Adrenal gland (tissue), 9 donors: ENCODE measurements at regions not wholly inside any gene's neighbourhood (a gene's known extent, or its start where the extent isn't known, plus 50 kb on each side); places are given as distances from the start of the nearest gene placed in this dataset.

ENCODE experiments used
- DNase-seq, 7 donors: peaks; one replicate each; pipeline ENCODE4 v3.0.0-alpha.2; 2019 to 2020
- H3K27ac ChIP-seq, 5 donors: fragments of 200-600 bp; sonication (generic) in 4 of 5; 1 replicate in 3 of 5; 2 replicates in 2 of 5; pipeline versions ENCODE4 v1.5.1 to v1.8.0; 2016 to 2020; ENCODE audit warnings: mild to moderate bottlenecking in 1 of 5
- H3K27me3 ChIP-seq: fragments of 200-600 bp; 2 replicates; pipeline ENCODE4 v1.8.0; 2021
- H3K36me3 ChIP-seq, 2 donors: fragments of 200-600 bp; replicated peaks in 1 of 2; 1 replicate in 1 of 2; 2 replicates in 1 of 2; pipeline versions ENCODE4 v1.5.1 to v1.8.0; 2018 to 2022
- H3K4me1 ChIP-seq, 2 donors: fragments of 200-600 bp; replicated peaks in 1 of 2; 1 replicate in 1 of 2; 2 replicates in 1 of 2; pipeline versions ENCODE4 v1.5.1 to v1.8.0; 2018 to 2021
- H3K4me3 ChIP-seq, 4 donors: fragments of 200-600 bp; sonication (generic) in 3 of 4; one replicate each; pipeline ENCODE4 v1.5.1; 2016 to 2018
- H3K9me3 ChIP-seq, 3 donors: fragments of 200-600 bp; sonication (generic) in 1 of 3; replicated peaks in 1 of 3; 1 replicate in 2 of 3; 2 replicates in 1 of 3; pipeline versions ENCODE4 v1.5.1 to v1.8.0; 2016 to 2021
- POLR2A ChIP-seq, 2 donors: fragments of 450-650 bp; IDR thresholded peaks; one replicate each; pipeline ENCODE4 v1.6.1; 2017; ENCODE audit warnings: antibody characterized with exemption in 2 of 2, mild to moderate bottlenecking in 2 of 2, moderate library complexity in 1 of 2
- WGBS, 4 donors: extraction: QIAGEN DNeasy Blood & Tissue Kit in 2 of 4; methylation state at CpG; one replicate each; pipeline versions ENCODE4 v1.1.5 to v1.1.7; 2013 to 2017; 5-methylcytosine and 5-hydroxymethylcytosine counted together
- intact Hi-C, 2 donors: fragments of 100-400 bp; cut with DNase I; formaldehyde crosslinking; loops; one replicate each; pipeline versions ENCODE4 v1.14.1 to v1.15.0; 2022 to 2023
- TF ChIP-seq, protein P1 (sequence below), 6 experiments: fragments of 450-650 bp in 4 of 6; fragments of 200-600 bp in 2 of 6; sonication (generic) in 1 of 6; IDR thresholded peaks; 1 replicate in 5 of 6; 2 replicates in 1 of 6; pipeline versions ENCODE4 v1.5.1 to v1.8.0; 2016 to 2021; ENCODE audit warnings: antibody characterized with exemption in 6 of 6, mild to moderate bottlenecking in 2 of 6, moderate library complexity in 1 of 6
- donor health status: healthy with polysubstance abuse.
- donor health status: Bipolar disorder and iron deficiency.
- donor health status: DM: yes; HTN: yes; CAD: no.
- donor health status: DM: no; HTN: no; CAD: no.
- donor health status: DM: no; HTN: no; CAD: no.

GRCh38 chr2:150152230-150152629 lies 335.2 kb downstream of the RND3 start:
- Histone ChIP-seq H3K9me3 (no peaks in the 10 kb centered on the region), H3K4me1 (no peaks in the 10 kb centered on the region), H3K36me3 (no peaks in the 10 kb centered on the region), H3K4me3 (no peak overlapping the region), H3K27ac (no peak overlapping the region), H3K27me3 (no peaks in the 10 kb centered on the region)
- TF ChIP-seq, protein P1, sequence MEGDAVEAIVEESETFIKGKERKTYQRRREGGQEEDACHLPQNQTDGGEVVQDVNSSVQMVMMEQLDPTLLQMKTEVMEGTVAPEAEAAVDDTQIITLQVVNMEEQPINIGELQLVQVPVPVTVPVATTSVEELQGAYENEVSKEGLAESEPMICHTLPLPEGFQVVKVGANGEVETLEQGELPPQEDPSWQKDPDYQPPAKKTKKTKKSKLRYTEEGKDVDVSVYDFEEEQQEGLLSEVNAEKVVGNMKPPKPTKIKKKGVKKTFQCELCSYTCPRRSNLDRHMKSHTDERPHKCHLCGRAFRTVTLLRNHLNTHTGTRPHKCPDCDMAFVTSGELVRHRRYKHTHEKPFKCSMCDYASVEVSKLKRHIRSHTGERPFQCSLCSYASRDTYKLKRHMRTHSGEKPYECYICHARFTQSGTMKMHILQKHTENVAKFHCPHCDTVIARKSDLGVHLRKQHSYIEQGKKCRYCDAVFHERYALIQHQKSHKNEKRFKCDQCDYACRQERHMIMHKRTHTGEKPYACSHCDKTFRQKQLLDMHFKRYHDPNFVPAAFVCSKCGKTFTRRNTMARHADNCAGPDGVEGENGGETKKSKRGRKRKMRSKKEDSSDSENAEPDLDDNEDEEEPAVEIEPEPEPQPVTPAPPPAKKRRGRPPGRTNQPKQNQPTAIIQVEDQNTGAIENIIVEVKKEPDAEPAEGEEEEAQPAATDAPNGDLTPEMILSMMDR (IDR thresholded peaks at IDR 0.05): no peak
- no peak for TF ChIP-seq POLR2A (IDR thresholded peaks at IDR 0.05)
- DNase-seq: no peak
- intact Hi-C loops: no loop called here
- 68 to 95% (median 78%) methylated on average over 2 of the region's 2 CpGs for WGBS, 4 donors

DNA sequence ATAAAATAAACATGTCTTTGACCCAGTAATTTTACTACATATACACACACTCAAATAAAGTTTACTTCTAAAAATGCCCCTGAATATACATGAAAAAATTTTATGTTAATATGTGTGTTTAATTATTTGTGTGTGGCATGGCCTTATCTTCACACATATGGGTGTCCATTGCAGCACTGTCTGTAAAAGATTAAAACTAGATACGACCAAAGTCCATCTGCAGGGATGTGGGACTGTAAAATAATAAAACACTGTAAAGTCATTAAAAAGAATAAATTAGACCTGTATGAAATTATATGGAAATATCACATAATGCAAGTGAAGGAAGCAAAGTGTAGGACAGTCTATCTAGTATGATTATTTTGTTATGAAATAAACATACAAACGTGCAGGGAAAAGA lies 337.3 kb downstream of the RND3 start:
- no peak for TF ChIP-seq POLR2A (IDR thresholded peaks at IDR 0.05)
- TF ChIP-seq, protein P1 (IDR thresholded peaks at IDR 0.05): no peak
- Histone ChIP-seq H3K36me3 (no peaks in the 10 kb centered on the region), H3K27ac (no peak overlapping the region), H3K27me3 (no peaks in the 10 kb centered on the region), H3K9me3 (peaks cover 0 to 7% (median 4%) of the 10 kb centered on the region in 3 donors), H3K4me3 (no peak overlapping the region), H3K4me1 (peaks cover 0 to 3% of the 10 kb centered on the region in 2 donors)
- no peak for DNase-seq
- WGBS, 4 donors: 32 to 44% (median 37%) methylated on average over 2 of the region's 2 CpGs
- intact Hi-C loops: no loop called here

- H3K27ac ChIP-seq: no peak overlapping the region
- peaks cover 0 to 7% (median 4%) of the 10 kb centered on the region in 3 donors for H3K9me3 ChIP-seq
- no peak for TF ChIP-seq POLR2A (IDR thresholded peaks at IDR 0.05)
- TF ChIP-seq, protein P1 (IDR thresholded peaks at IDR 0.05): no peak
- no peaks in the 10 kb centered on the region for H3K36me3 ChIP-seq
- DNase-seq: peak in 1 of 7 donors; percentile 18
- H3K27me3 ChIP-seq: no peaks in the 10 kb centered on the region
- WGBS, 4 donors: 59 to 72% (median 66%) methylated on average over 6 of the region's 6 CpGs
- no peak overlapping the region for H3K4me3 ChIP-seq
- intact Hi-C loops: no loop called here
- peaks cover 0 to 8% of the 10 kb centered on the region in 2 donors for H3K4me1 ChIP-seq
Observed at GRCh38 chr2:150147889-150148683, 339.4 kb downstream of the RND3 start.

GRCh38 chr2:150146879-150147278 lies 340.6 kb downstream of the RND3 start:
- H3K4me3 ChIP-seq: no peak overlapping the region
- H3K9me3 ChIP-seq: peaks cover 0 to 7% (median 4%) of the 10 kb centered on the region in 3 donors
- DNase-seq: no peak
- H3K4me1 ChIP-seq: peaks cover 0 to 8% of the 10 kb centered on the region in 2 donors
- intact Hi-C loops: no loop called here
- WGBS, 4 donors: 70 to 88% (median 82%) methylated on average over 1 of the region's 1 CpG
- H3K27ac ChIP-seq: no peak overlapping the region
- H3K27me3 ChIP-seq: no peaks in the 10 kb centered on the region
- TF ChIP-seq, protein P1 (IDR thresholded peaks at IDR 0.05): no peak
- TF ChIP-seq POLR2A (IDR thresholded peaks at IDR 0.05): no peak
- H3K36me3 ChIP-seq: no peaks in the 10 kb centered on the region
